Testis (tissue), 2 donors: ENCODE measurements at regions not wholly inside any gene's neighbourhood (a gene's known extent, or its start where the extent isn't known, plus 50 kb on each side); places are given as distances from the start of the nearest gene placed in this dataset.

ENCODE experiments used
- DNase-seq: peaks from one replicate; pipeline ENCODE4 v3.0.0-alpha.2; 2019
- H3K27ac ChIP-seq, 2 donors: fragments of 200-600 bp; sonication (generic); one replicate each; pipeline ENCODE4 v1.5.1; 2019
- H3K27me3 ChIP-seq: fragments of 200-600 bp; sonication (generic); one replicate; pipeline ENCODE4 v1.5.1; 2019
- H3K36me3 ChIP-seq: fragments of 200-600 bp; sonication (generic); one replicate; pipeline ENCODE4 v1.5.1; 2017; ENCODE audit warnings: low read depth; ENCODE audit errors: missing control alignments
- H3K4me1 ChIP-seq: fragments of 200-600 bp; sonication (generic); one replicate; pipeline ENCODE4 v1.5.1; 2019
- H3K4me3 ChIP-seq, 2 donors: fragments of 200-600 bp; sonication (generic); one replicate each; pipeline ENCODE4 v1.5.1; 2017 to 2019
- H3K9me3 ChIP-seq: fragments of 200-600 bp; sonication (generic); one replicate; pipeline ENCODE4 v1.5.1; 2017
- CTCF ChIP-seq, 3 experiments: fragments of 450-650 bp in 2 of 3; fragments of 200-600 bp in 1 of 3; sonication (generic) in 1 of 3; IDR thresholded peaks; one replicate each; pipeline ENCODE4 v1.5.1; 2016 to 2019; ENCODE audit warnings: antibody characterized with exemption in 3 of 3, mild to moderate bottlenecking in 2 of 3, moderate library complexity in 1 of 3
- POLR2A ChIP-seq: fragments of 450-650 bp; IDR thresholded peaks from one replicate; pipeline ENCODE4 v1.6.1; 2017; ENCODE audit warnings: antibody characterized with exemption, mild to moderate bottlenecking, moderate library complexity
- whole genome bisulfite sequencing, 2 donors: methylation state at CpG; one replicate each; pipeline ENCODE4 v1.1.5; 2018; 5-methylcytosine and 5-hydroxymethylcytosine counted together
- intact Hi-C: fragments of 100-400 bp; cut with DNase I; formaldehyde crosslinking; loops from one replicate; pipeline ENCODE4 v1.15.1; 2023; ENCODE audit warnings: low total_unique reads

- intact Hi-C loops = no loop called here
- WGBS, 2 donors = 93 to 94% methylated on average over 10 to 12 of the region's 12 CpGs
- H3K27ac ChIP-seq = no peak overlapping the region
- no peak for DNase-seq
- H3K27me3 ChIP-seq = no peaks in the 10 kb centered on the region
- H3K9me3 ChIP-seq = no peaks in the 10 kb centered on the region
- H3K4me1 ChIP-seq = peaks cover 4% of the 10 kb centered on the region
- H3K36me3 ChIP-seq = no peaks in the 10 kb centered on the region
- no peak for TF ChIP-seq CTCF (IDR thresholded peaks at IDR 0.05)
- no peak for TF ChIP-seq POLR2A
- no peak overlapping the region for H3K4me3 ChIP-seq
Measured at GRCh38 chr1:22338071-22338765, 113.4 kb upstream of the ZBTB40 start.

- H3K36me3 ChIP-seq = no peaks in the 10 kb centered on the region
- intact Hi-C loops = no loop called here
- no peak for TF ChIP-seq CTCF (IDR thresholded peaks at IDR 0.05)
- TF ChIP-seq POLR2A = no peak
- no peaks in the 10 kb centered on the region for H3K27me3 ChIP-seq
- H3K4me1 ChIP-seq = peaks cover 4% of the 10 kb centered on the region
- H3K4me3 ChIP-seq = no peak overlapping the region
- no peak overlapping the region for H3K27ac ChIP-seq
- 57 to 60% methylated on average over 5 to 14 of the region's 14 CpGs for WGBS, 2 donors
- no peaks in the 10 kb centered on the region for H3K9me3 ChIP-seq
- DNase-seq = no peak
Measured at GRCh38 chr1:22339237-22339636, 112.4 kb upstream of the ZBTB40 start.

GRCh38 chr1:22340066-22340465 lies 111.6 kb upstream of the ZBTB40 start:
- Histone ChIP-seq H3K4me3 (no peak overlapping the region), H3K27ac (no peak overlapping the region), H3K4me1 (peaks cover 4% of the 10 kb centered on the region), H3K9me3 (no peaks in the 10 kb centered on the region), H3K27me3 (no peaks in the 10 kb centered on the region), H3K36me3 (no peaks in the 10 kb centered on the region)
- 90 to 98% methylated on average over 4 of the region's 4 CpGs for WGBS, 2 donors
- TF ChIP-seq CTCF (IDR thresholded peaks at IDR 0.05) (no peak), POLR2A (no peak)
- no peak for DNase-seq
- intact Hi-C loops = no loop called here

- intact Hi-C loops = no loop called here
- no peaks in the 10 kb centered on the region for H3K27me3 ChIP-seq
- WGBS, 2 donors = 57 to 68% methylated on average over 4 of the region's 4 CpGs
- peaks cover 4% of the 10 kb centered on the region for H3K4me1 ChIP-seq
- H3K36me3 ChIP-seq = no peaks in the 10 kb centered on the region
- no peak overlapping the region for H3K4me3 ChIP-seq
- H3K27ac ChIP-seq = no peak overlapping the region
- no peak for TF ChIP-seq CTCF (IDR thresholded peaks at IDR 0.05)
- TF ChIP-seq POLR2A = no peak
- no peaks in the 10 kb centered on the region for H3K9me3 ChIP-seq
- DNase-seq = no peak
Measured at GRCh38 chr1:22340873-22341272, 110.8 kb upstream of the ZBTB40 start.
